ENCODE measurements at regions not wholly inside any gene's neighbourhood (a gene's known extent, or its start where the extent isn't known, plus 50 kb on each side); places are given as distances from the start of the nearest gene placed in this dataset.

DNA sequence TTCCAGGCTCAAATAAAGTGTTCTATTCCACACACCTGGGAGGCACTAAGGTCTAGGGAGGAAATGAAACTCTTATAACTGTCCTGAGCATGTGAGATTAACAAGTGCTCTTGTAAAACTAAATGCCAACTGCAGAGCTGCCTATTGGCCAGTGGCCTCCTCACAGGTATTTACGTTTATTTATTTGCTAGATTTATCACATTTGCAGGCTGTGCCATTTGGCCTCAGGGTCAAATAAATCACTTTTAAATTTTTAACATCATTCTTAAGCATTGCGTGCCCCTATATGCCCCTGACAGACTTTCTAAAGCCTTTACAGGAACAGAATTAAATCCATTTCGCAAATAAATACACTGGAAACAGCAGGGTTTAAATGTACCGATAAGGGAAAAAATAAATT lies 381.8 kb upstream of the NFE2L3 start:
- TF ChIP-seq, protein P1, sequence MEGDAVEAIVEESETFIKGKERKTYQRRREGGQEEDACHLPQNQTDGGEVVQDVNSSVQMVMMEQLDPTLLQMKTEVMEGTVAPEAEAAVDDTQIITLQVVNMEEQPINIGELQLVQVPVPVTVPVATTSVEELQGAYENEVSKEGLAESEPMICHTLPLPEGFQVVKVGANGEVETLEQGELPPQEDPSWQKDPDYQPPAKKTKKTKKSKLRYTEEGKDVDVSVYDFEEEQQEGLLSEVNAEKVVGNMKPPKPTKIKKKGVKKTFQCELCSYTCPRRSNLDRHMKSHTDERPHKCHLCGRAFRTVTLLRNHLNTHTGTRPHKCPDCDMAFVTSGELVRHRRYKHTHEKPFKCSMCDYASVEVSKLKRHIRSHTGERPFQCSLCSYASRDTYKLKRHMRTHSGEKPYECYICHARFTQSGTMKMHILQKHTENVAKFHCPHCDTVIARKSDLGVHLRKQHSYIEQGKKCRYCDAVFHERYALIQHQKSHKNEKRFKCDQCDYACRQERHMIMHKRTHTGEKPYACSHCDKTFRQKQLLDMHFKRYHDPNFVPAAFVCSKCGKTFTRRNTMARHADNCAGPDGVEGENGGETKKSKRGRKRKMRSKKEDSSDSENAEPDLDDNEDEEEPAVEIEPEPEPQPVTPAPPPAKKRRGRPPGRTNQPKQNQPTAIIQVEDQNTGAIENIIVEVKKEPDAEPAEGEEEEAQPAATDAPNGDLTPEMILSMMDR (IDR thresholded peaks at IDR 0.05), result no peak
- TF ChIP-seq POLR2A (IDR thresholded peaks at IDR 0.05), result no peak

Data from Peyer's patch (tissue), 4 donors.